A673 (cell line): ENCODE measurements at regions not wholly inside any gene's neighbourhood (a gene's known extent, or its start where the extent isn't known, plus 50 kb on each side); places are given as distances from the start of the nearest gene placed in this dataset.

ENCODE experiments used
- EZH2 ChIP-seq: fragments of 200-600 bp; sonication (generic); IDR thresholded peaks from 2 replicates; pipeline ENCODE4 v1.6.1; 2017; ENCODE audit warnings: borderline replicate concordance, low read depth, mild to moderate bottlenecking, mixed read lengths, antibody characterized with exemption, low read length; ENCODE audit not compliant: poor library complexity, severe bottlenecking
- TF ChIP-seq, protein P1 (sequence below): fragments of 300-800, 200-600 bp; sonication (generic); conservative IDR thresholded peaks from 2 replicates; pipeline ENCODE4 v1.5.1; 2017; ENCODE audit warnings: low read depth, mild to moderate bottlenecking, antibody characterized with exemption, low read length, moderate library complexity, mixed read lengths

DNA sequence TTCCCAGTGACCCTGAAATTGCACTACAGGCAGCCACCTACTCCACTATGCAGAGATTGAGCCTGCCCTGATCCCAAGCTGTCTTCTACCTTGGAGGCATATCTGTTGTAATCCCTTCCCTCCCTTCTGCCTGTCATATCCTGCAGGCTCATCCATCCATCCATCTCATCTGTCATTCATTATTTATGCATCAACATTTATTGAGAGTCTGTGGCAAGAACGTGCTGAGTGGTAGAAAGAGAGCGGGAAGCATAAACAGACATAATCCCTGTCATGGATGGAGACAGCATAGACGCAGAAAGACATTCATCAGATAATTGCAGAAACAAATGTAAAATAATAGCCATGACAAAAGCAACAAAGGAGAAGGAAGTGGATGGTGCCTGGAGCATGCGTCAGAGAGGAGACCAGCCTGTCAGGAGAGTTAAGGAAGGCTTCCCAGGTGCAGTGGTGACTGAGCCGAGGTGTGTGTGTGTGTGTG is 89.5 kb upstream of the CALM2 start:
- TF ChIP-seq, protein P1, sequence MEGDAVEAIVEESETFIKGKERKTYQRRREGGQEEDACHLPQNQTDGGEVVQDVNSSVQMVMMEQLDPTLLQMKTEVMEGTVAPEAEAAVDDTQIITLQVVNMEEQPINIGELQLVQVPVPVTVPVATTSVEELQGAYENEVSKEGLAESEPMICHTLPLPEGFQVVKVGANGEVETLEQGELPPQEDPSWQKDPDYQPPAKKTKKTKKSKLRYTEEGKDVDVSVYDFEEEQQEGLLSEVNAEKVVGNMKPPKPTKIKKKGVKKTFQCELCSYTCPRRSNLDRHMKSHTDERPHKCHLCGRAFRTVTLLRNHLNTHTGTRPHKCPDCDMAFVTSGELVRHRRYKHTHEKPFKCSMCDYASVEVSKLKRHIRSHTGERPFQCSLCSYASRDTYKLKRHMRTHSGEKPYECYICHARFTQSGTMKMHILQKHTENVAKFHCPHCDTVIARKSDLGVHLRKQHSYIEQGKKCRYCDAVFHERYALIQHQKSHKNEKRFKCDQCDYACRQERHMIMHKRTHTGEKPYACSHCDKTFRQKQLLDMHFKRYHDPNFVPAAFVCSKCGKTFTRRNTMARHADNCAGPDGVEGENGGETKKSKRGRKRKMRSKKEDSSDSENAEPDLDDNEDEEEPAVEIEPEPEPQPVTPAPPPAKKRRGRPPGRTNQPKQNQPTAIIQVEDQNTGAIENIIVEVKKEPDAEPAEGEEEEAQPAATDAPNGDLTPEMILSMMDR: no peak
- TF ChIP-seq EZH2: no peak
